Astrocyte (in vitro differentiated cells and primary cell): ENCODE measurements at regions not wholly inside any gene's neighbourhood (a gene's known extent, or its start where the extent isn't known, plus 50 kb on each side); places are given as distances from the start of the nearest gene placed in this dataset.

Source experiments
- EZH2 ChIP-seq: IDR thresholded peaks from 2 replicates; pipeline ENCODE4 v1.6.1; 2012; ENCODE audit warnings: mild to moderate bottlenecking, low read length, inconsistent platforms; ENCODE audit not compliant: insufficient read depth
- TF ChIP-seq, protein P1 (sequence below): IDR thresholded peaks from 2 replicates; pipeline ENCODE4 v1.5.1; 2011; ENCODE audit warnings: low read depth, mild to moderate bottlenecking, inconsistent platforms, low read length, moderate library complexity; ENCODE audit not compliant: insufficient read depth

- TF ChIP-seq EZH2, result no peak
- TF ChIP-seq, protein P1, sequence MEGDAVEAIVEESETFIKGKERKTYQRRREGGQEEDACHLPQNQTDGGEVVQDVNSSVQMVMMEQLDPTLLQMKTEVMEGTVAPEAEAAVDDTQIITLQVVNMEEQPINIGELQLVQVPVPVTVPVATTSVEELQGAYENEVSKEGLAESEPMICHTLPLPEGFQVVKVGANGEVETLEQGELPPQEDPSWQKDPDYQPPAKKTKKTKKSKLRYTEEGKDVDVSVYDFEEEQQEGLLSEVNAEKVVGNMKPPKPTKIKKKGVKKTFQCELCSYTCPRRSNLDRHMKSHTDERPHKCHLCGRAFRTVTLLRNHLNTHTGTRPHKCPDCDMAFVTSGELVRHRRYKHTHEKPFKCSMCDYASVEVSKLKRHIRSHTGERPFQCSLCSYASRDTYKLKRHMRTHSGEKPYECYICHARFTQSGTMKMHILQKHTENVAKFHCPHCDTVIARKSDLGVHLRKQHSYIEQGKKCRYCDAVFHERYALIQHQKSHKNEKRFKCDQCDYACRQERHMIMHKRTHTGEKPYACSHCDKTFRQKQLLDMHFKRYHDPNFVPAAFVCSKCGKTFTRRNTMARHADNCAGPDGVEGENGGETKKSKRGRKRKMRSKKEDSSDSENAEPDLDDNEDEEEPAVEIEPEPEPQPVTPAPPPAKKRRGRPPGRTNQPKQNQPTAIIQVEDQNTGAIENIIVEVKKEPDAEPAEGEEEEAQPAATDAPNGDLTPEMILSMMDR, result no peak
These were observed 189.9 kb upstream of the UFM1 start for GRCh38 chr13:38159710-38160109.
